HG02840 (cell line): ENCODE measurements at regions not wholly inside any gene's neighbourhood (a gene's known extent, or its start where the extent isn't known, plus 50 kb on each side); places are given as distances from the start of the nearest gene placed in this dataset.

Experiments
- ATAC-seq: cut with Tn5 transposase; IDR thresholded peaks from one replicate; pipeline ENCODE4 v1.9.1; 2021; ENCODE audit warnings: mild to moderate bottlenecking, moderate library complexity, moderate number of reproducible peaks; ENCODE audit not compliant: unreplicated experiment, low FRiP score

DNA sequence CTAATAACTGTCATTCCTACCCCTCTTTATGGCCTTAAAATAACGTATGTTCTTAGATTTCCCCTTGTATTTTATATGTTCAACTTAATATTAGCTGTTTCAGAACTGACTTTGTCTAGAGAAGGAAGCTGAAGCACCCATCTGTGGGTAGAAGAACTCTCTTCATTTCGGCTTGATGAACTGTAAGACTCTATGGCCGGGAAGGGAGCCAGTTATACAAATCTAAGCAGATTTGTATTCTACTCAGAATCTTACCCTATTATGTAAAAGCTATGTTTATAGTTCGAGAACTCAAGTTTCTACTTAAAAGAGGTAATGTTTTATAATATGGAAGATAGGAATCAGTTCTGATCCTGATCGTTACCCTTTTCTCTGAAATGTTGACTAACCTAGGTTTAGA is 390.9 kb upstream of the PRICKLE1 start:
- no peak for ATAC-seq

DNA sequence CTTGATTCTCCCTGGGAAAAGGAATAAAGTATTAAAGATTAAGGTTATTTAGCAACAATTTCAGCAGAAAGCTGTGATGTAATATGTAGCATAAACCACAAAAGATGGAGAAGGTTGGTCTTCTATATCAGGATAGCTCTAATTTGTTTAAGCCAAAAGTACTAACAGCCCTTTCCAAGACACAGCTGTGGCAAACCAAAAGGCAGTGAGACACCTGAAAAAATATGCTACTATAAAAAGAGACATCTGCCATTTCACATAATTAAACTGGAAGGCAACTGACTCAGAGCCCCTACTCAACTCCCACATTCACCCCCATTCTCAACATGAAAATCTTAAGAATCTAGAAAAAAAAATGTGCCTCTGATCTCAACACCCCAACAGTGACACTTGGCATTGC is 390.2 kb upstream of the PRICKLE1 start:
- ATAC-seq = no peak

DNA sequence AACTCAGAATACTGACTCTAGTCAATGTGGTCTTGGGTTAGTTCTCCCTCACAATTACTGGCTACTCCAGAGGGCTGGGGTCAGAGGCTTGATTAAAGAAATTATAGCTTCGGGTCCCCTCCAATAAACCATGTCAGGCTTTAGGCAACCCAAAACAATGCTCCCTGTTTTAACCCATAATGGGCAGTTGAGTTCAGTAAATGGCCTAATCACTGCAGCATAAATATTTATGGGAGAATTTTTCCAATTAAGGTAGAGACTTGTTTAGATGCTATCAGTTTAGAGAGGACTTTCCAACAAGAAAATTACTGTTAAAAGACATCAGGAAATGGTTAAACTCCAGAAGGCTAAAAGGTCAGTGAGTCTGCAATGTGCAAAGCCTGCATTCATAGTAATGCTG is 389.2 kb upstream of the PRICKLE1 start:
- ATAC-seq = no peak

DNA sequence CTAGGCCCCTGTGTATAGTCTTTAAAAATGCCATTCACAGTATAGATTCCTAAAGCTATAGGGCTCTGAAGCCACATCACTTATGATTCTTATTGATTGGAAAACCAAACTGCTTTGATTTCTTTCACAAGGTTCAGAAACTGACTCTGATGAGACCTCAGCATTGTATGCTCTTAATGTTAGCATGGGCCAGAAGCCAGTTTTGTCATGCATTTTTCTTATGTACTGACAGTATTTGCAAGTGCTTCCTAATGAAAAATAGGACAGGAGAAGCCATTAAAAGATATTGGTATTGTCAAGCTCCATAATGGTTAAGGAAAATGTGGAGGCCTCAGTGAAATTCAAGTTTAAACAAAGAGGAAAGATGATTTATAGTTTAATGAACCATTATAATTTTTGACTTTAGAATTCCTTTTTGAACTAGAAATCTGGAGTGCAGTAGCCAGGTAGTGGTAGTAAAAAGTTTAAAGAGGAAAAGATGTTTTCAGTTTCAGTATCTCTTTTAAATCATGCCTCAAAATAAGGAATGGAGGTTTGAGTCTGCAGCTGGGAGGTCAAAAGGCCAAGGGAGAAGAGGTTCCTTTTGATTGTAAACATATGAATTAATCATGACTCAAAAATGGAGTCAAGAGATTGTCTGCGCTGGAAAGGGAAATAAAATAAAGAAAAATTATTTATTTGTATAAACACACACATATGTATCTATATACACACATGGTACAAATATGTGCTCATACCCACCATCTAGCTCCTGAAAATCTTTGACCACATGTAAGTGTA is 388.1 kb upstream of the PRICKLE1 start:
- no peak for ATAC-seq

DNA sequence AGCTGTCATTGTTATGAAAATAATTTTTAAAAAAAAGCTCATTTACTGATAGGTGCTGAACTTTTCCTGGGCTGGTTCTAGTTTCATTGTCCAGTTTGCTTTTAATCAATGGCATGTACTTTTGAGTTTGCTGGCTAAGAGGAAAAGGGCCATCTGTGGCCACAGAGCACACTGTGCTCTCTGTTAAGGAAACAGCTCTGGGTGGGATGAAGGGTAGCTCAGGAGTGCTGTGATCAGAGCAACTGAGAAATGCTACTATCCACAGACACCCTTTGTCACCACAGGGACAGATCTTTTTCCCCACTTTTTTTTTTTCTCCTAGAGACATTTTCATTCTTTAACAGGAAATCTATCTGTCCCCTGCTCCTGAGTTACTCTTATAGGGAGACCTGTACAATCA is 387.1 kb upstream of the PRICKLE1 start:
- no peak for ATAC-seq

DNA sequence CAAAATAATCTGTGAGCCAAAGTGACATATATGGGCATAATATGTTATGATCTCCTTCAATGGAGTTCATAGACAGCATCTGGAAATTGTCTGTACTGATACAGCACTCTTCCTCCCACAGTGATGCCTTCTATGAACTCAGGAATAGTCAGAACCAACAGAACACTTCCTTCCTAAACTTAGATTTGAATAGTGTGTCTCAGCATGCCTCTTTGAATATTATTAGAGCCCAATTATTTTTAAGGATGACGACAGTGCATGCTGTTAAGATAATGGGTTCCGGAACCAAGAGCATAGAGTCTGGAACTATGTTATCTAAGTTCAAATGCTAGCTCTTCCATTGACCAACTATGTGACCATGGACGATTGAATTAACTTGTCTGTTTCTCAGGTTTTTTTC is 386.6 kb upstream of the PRICKLE1 start:
- no peak for ATAC-seq

DNA sequence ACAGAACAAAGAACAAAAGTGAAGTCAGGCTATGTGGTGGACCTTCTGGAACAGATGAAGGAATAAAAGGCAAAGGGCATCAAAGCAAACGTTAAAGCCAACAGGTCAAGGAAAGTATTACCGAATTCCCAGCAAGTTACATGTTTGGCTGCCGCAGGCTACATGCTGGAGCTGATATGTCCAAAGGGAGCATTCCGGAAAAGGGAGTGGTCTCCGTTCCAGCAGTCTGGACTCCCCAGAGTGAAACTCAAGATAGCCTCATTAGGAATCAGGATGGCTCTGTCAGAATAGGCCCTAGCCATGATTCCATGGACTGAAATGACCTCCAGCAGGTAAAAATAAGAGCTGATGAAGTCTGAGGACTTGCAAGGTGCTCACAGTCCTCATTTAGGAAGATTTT is 379.8 kb upstream of the PRICKLE1 start:
- no peak for ATAC-seq

DNA sequence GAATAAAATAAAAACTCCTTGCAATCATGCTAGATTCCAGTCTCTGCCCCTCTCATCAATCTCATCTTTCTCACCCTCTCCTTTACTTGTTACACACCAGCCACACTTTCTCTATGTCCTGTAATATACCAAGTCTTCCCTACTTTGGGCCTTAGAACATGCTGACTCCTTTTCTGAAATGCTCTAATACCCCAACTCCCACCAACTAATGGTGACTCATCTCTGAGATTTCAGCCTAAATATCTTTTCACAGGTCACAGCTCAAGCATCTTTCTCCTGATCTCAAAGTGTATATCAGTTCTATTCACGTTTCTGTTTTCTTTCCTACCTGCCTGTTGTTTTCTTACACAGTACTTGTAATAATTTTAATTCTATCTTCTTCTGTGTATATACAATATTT is 378.9 kb upstream of the PRICKLE1 start:
- no peak for ATAC-seq

DNA sequence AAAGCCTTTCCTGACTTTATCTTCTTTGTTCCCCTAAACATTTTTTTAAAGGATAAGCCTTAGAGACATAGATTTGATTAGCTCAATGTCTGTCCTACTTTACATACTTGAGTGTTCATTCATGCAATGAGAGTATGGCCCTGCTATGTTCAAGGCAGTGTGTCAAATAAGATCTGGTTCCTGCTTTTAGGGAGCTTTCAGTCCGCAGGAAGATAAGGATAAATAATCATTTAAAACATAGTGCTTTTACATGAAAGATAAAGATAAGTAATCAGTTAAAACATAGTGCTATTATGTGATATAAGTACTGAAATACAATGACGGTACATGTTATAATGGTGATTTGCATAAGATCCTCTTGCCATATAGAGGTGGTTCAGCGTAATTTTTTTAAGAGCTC is 378.3 kb upstream of the PRICKLE1 start:
- no peak for ATAC-seq

DNA sequence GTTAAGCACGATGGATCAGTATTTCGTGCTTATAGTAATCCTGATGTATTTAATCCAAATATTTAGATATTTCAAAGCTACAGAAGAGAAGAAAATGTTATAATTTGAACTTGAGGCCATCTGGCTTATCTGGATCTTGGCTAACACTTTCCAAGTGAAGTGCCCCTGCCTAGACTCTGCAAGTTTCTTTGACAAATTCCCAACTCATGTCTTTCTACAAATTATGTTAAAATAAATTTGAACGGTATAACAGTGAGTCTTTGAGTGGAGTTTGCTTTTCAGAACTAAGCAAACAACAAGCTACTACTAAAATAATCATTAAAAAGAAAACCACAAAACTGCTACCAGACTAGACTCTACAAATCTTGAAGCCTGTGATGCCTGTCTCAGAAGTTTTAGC is 374.4 kb upstream of the PRICKLE1 start:
- ATAC-seq = no peak

DNA sequence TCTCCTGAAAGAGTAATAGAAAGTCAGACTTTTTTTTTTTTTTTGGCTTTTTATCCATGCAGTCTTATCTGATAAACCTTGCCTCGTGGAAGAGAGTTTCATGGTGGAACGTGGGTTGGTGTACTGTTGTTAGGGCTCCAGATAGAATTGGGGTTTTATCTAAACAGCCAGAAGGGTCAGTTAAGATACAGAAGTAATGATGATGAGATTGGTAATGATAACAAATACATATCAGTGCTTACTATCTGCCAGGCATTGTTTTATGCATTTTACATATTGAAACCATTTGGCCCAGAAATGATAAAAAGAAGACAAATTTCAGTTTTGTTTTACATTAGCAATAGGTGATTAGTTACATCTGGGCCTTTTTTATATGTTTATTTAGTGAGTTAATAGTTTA is 372.8 kb upstream of the PRICKLE1 start:
- ATAC-seq = no peak

DNA sequence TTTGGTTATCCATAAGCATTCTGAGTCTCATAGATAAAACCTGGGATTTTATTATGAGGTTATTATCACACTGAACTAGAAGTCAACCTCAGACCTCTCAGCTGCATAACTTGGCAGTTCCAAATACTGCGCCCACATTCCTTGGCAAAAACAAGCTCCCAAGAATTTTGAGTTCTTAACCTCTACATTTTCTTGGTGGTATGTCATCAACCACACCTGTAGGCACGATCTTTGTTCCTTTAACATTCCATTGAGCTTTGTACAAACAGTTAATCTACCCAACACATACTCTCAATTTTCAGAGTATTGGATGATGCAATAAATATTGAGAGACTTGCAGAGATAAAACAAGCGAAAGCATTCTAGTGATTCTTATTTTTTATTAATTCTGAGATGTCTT is 371.8 kb upstream of the PRICKLE1 start:
- ATAC-seq = no peak

DNA sequence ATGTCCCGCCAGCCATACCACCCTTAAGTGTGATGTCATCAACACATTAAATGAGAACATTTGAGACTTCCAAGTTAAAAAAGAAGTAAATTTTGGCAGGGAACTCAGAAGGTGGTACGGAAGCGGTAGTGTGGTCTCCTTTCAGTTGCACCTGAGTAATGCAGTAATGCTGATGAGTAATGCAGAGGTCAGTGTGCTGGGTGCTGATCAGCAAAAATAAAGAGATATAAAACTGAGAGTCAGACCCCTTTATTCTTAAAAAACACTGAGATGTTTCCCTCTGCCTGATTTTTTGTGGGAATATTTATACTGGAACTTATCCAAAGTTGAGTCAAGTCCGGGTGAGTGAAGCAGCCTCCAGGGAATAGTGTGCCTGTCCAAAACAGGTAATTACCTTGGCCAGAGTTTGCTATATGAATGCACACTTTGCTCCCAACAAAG is 370.6 kb upstream of the PRICKLE1 start:
- no peak for ATAC-seq

DNA sequence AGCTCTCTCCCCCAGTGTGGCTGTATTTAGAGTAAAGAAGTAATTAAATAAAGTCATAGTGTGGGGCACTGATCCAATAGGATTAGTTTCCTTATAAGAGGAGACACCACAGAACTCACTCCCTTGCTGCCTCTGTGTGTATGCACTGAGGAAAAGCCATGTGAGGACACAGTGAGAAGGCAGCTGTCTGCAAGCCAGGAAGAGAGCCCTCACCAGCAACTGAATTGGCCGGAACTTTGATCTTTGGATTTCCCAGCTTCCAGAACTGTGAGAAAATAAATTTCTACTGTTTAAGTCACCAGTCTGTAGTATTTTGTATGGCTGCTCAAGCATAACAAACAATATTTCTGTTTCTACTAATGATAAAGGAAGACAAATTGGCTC is 368.7 kb upstream of the PRICKLE1 start:
- no peak for ATAC-seq

DNA sequence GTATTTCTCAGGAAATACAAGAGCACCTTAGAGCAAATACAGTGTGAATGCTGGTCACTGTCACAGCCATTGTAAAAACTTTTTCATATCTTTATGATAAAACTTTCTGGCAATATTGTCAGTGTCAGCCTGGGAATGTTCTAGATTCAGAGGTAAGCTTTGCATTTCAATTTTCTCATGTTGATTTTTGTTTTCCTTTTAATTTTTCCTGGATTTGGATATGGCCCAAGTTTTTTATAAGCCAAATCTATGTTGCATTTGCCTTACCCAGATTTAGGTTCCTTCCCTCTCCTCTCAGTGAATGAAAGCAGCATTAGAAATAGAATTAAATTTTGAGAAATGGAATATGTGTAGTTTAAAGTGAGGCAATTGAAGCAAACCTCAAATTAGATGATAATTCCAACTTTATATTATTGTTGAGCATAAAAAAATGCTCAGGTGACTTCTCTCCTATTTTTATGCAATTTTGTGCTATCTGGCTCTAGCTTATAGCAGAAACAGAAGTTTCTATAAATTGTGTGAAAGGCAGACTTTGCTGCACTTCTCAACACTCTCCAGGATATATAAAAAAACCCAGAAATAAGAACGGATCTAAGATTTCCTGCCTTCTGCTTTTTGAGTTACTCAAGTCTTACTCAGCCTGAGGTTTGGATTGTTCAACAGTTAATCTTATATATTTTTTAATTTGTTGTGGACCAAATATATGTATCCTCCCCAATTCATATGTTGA is 368.2 kb upstream of the PRICKLE1 start:
- no peak for ATAC-seq

DNA sequence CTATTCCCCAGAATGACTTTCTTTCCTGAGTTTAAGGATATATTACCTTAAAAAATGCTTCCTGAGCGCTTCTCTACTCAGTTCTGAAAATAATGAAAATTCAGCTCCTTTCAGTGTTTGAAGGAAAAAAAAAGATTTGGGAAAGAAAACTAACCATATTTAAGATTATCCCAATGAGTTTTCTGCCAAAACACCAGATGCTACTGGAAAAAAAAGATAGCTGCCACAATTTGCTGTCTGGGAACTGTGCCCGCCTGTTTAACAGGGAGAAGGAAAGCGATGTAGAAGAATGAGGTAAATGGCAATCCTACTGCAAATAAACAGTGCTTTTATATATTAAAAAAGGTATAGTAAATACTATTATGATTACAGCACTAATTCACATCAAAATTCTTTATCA is 367.6 kb upstream of the PRICKLE1 start:
- no peak for ATAC-seq

DNA sequence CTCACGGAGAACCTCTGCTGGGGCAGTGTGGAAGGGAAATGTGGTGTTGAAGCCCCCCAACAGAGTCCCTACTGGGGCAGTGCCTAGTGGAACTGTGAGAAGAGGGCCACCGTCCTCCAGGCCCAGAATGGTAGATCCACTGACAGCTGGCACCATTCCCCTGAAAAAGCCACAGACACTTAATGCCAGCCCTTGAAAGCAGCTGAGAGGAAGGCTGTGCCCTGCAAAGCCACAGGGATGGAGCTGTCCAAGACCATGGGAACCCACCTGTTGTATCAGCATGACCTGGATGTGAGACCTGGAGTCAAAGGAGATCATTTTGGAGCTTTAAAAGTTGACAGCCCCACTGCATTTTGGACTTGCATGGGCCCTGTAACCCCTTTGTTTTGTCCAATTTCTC is 363.5 kb upstream of the PRICKLE1 start:
- no peak for ATAC-seq

DNA sequence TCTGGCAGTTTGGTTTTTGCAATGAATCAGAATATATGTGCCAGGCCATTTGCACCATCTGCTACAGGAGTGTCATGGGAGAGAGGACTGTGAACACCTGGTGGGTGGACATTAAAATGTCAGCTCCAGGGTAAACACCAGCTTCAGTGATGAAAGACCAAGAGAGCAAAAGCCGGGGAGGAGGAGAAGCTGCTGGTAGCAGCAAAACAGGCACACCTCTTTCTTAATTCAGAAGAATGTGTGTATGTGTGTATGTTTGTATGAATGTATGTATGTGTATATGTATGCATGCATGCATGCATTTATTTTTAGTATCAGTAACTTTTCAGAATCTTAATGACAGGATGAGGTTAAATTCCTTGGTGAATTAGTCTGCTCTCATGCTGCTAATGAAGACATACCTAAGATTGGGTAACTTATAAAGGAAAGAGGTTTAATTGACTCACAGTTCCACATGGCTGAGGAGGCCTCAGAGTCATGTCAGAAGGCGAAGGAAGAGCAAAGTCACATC is 357.4 kb upstream of the PRICKLE1 start:
- ATAC-seq = no peak

DNA sequence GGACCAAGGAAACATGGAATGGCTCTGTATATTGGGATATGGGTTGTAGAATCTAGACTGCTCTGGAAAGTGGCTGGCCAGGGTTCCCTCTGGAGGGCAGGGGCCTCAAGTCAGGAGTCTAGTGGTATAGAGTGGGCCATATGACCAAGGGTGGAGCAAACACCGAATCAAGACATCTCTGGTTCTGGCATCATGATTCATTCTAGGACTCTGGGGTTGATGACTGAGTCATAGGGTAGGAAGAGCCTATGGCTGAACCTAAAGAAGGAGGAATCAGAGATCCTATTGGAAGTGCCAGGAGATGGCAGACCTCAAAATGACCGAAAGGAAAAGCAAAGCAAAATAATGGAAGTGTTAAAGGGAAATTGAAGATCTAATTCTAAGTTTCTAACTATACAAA is 356.4 kb upstream of the PRICKLE1 start:
- ATAC-seq = no peak

DNA sequence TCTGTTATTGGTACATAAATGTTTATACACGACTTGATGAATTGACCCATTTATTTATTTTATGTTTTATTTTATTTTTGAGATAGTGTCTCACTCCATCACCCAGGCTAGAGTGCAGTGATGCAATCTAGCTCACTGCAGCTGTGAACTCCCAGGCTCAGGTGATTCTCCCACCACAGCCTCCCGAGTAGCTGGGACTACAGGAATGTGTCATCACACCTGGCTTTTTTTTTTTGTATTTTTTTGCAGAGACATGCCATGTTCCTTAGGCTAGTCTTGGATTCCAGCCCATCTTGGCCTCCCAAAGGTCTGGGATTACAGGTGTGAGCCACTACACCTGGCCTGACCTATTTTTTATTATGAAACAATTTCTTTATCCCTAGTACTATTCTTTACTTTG is 355.0 kb upstream of the PRICKLE1 start:
- no peak for ATAC-seq

DNA sequence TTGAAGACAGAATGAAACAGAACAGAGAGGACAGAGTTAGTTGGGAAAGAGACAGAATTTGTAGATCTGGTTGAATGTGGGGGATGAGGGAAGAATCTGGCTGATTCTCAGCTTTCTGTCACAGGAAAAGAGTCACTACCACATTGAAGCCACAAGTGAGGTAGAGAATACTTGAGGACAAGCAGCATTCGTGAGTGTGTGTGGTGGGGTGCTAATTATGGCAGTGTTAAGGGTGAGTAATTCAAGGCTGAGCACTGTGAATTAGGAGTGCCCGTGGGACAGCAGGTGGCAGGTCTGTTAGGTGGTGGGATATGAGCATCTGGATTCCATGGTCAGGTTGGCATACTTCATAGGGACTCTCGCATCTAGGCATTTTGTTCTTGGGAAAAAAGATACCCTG is 347.4 kb upstream of the PRICKLE1 start:
- no peak for ATAC-seq

DNA sequence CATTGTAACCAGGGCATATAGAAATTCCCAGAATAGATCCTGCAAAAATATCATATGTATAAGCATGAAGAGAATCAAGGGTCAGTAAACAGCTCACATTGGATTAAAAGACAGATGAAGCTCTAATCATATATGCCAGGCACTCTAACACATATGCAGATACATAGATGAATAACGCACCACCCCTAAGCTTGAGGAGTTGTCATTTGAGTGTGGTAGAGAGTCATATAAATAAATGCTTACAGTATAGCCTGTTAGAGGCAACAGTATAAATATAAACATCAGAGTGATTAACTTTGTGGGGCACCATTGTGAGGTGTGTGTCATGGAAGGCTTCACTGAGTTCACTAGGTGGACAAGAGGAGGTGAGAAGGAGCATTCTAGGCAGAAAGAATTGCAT is 346.7 kb upstream of the PRICKLE1 start:
- no peak for ATAC-seq
